Smooth muscle cell (in vitro differentiated cells): ENCODE measurements at regions not wholly inside any gene's neighbourhood (a gene's known extent, or its start where the extent isn't known, plus 50 kb on each side); places are given as distances from the start of the nearest gene placed in this dataset.
"Not testable (repeated sequence)": the region's sequence is repeated elsewhere in the genome, so short reads cannot be mapped to it uniquely, and the experiment has no call there.

Experiments
- DNase-seq: peaks from one replicate; lab custom pipeline; 2025; ENCODE audit not compliant: unreplicated experiment; lab: John Stamatoyannopoulos, UW
- H2AFZ ChIP-seq: fragments of 200-600 bp; sonication (generic); 2 replicates; pipeline ENCODE4 v1.6.0; 2016; ENCODE audit warnings: antibody characterized with exemption, low read depth, mild to moderate bottlenecking
- H3F3A ChIP-seq: fragments of 200-600 bp; sonication (generic); 2 replicates; pipeline ENCODE4 v1.6.0; 2017; ENCODE audit warnings: antibody characterized with exemption, low read depth
- H3K27ac ChIP-seq: fragments of 200-600 bp; sonication (generic); 2 replicates; pipeline ENCODE4 v1.5.1; 2016; ENCODE audit warnings: low read depth, mild to moderate bottlenecking
- H3K27me3 ChIP-seq: fragments of 200-600 bp; sonication (generic); 2 replicates; pipeline ENCODE4 v1.6.1; 2016; ENCODE audit warnings: low read depth, mild to moderate bottlenecking
- H3K36me3 ChIP-seq: fragments of 200-600 bp; sonication (generic); 2 replicates; pipeline ENCODE4 v1.5.1; 2016; ENCODE audit warnings: low read depth
- H3K4me1 ChIP-seq: fragments of 200-600 bp; sonication (generic); 2 replicates; pipeline ENCODE4 v1.5.1; 2016; ENCODE audit warnings: low read depth
- H3K4me2 ChIP-seq: fragments of 200-600 bp; sonication (generic); 2 replicates; pipeline ENCODE4 v1.6.0; 2016; ENCODE audit warnings: mild to moderate bottlenecking
- H3K4me3 ChIP-seq: fragments of 200-600 bp; sonication (generic); 2 replicates; pipeline ENCODE4 v1.5.1; 2016; ENCODE audit warnings: mild to moderate bottlenecking
- H3K79me2 ChIP-seq: fragments of 200-600 bp; sonication (generic); 2 replicates; pipeline ENCODE4 v1.6.0; 2016; ENCODE audit warnings: low read depth, mild to moderate bottlenecking
- H3K9ac ChIP-seq: fragments of 200-600 bp; sonication (generic); 2 replicates; pipeline ENCODE4 v1.6.0; 2016; ENCODE audit warnings: low read depth
- H3K9me3 ChIP-seq: fragments of 200-600 bp; sonication (generic); replicated peaks from 2 replicates; pipeline ENCODE4 v1.5.1; 2016; ENCODE audit warnings: low read depth
- H4K20me1 ChIP-seq: fragments of 200-600 bp; sonication (generic); 2 replicates; pipeline ENCODE4 v1.6.0; 2016; ENCODE audit warnings: low read depth
- WGBS: methylation state at CpG from one replicate; pipeline ENCODE4 v1.1.7; 2016; ENCODE audit warnings: low lambda C conversion rate; 5-methylcytosine and 5-hydroxymethylcytosine counted together
- TF ChIP-seq, protein P1 (sequence below): fragments of 200-600 bp; sonication (generic); IDR thresholded peaks from 2 replicates; pipeline ENCODE4 v1.5.1; 2017; ENCODE audit warnings: borderline replicate concordance, mild to moderate bottlenecking, antibody characterized with exemption; ENCODE audit not compliant: insufficient read depth, poor library complexity, severe bottlenecking

DNA sequence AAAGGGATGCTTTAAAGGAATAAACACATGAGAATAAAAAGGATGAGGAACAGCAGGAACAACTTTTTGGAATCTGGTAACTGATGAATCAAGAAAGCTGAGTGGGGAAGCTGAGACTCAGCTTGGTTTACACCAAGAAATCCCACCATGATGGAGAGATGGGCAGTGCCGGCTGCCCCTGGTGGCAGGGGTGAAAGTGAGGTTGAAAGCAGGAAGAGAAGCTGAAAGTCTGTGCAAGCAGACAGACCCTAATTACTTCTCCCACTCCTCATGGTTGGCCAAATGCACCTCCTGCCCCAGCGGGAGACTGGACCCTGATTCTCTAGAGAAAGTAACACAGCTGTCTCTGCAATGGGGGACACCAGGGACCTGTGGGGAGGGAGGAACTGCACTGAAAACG, 57.6 kb upstream of the NANOS1 start:
- 84% methylated on average over 3 of the region's 3 CpGs for WGBS

DNA sequence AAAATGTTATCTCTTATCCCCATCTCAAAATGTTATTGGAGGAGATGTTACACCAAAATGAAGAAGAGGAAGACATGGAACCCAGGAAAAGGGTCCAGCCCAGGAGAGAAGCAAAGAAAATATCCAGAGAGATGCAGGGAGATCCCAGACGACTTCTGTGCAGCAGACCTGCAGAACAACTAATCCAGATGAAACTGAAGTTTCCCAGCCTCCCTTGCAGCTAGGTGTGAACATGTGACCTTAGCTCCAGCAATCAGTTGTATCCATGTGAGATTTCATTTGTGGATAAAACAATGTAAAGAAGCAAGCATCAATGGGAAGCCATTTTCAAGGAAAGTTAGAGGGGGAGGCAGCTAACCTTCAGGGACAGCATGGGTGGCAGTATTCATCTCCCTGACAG, 55.8 kb upstream of the NANOS1 start:
- no peaks in the 10 kb centered on the region for H3K27me3 ChIP-seq
- TF ChIP-seq, protein P1, sequence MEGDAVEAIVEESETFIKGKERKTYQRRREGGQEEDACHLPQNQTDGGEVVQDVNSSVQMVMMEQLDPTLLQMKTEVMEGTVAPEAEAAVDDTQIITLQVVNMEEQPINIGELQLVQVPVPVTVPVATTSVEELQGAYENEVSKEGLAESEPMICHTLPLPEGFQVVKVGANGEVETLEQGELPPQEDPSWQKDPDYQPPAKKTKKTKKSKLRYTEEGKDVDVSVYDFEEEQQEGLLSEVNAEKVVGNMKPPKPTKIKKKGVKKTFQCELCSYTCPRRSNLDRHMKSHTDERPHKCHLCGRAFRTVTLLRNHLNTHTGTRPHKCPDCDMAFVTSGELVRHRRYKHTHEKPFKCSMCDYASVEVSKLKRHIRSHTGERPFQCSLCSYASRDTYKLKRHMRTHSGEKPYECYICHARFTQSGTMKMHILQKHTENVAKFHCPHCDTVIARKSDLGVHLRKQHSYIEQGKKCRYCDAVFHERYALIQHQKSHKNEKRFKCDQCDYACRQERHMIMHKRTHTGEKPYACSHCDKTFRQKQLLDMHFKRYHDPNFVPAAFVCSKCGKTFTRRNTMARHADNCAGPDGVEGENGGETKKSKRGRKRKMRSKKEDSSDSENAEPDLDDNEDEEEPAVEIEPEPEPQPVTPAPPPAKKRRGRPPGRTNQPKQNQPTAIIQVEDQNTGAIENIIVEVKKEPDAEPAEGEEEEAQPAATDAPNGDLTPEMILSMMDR = no peak
- WGBS = 72% methylated on average over 1 of the region's 1 CpG

More for the DNA sequence above, 57.6 kb upstream of the NANOS1 start:
- Histone ChIP-seq H3K9me3 (peaks cover 4% of the 10 kb centered on the region), H3K27me3 (no peaks in the 10 kb centered on the region), H3K9ac (no peak overlapping the region), H3K4me1 (no peaks in the 10 kb centered on the region), H4K20me1 (no peaks in the 10 kb centered on the region), H2AFZ (no peak overlapping the region), H3K4me3 (no peak overlapping the region), H3K4me2 (no peak overlapping the region), H3F3A (no peaks in the 10 kb centered on the region), H3K79me2 (no peaks in the 10 kb centered on the region), H3K36me3 (no peaks in the 10 kb centered on the region), H3K27ac (no peak overlapping the region)
- DNase-seq = no peak
- TF ChIP-seq, protein P1 = no peak

DNA sequence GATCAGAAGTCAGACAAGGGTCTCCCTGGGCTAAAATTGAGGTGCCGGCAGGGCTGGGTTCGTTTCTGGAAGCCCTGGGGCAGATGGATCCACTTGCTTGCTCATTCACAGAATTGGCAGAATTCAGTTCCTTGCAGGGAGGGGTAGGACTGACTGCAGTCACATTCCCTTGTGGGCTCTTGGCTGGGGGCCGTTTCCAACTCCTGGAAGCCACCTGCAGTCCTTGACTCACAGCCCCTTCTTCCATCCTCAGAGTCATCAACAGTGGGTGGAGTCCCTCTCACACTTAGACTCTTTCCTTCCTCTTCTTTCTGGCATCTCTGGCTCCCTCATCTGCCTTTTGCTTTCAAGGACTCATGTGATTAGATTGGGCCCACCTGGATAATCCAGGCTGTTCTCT, 54.6 kb upstream of the NANOS1 start:
- TF ChIP-seq, protein P1 = no peak
- Histone ChIP-seq H2AFZ (no peak overlapping the region), H3K4me3 (no peak overlapping the region), H4K20me1 (no peaks in the 10 kb centered on the region), H3K4me2 (no peak overlapping the region), H3K9ac (no peak overlapping the region), H3K36me3 (no peaks in the 10 kb centered on the region), H3K79me2 (no peaks in the 10 kb centered on the region), H3K27ac (no peak overlapping the region), H3K27me3 (no peaks in the 10 kb centered on the region), H3K9me3 (peaks cover 4% of the 10 kb centered on the region), H3F3A (no peaks in the 10 kb centered on the region), H3K4me1 (no peaks in the 10 kb centered on the region)
- DNase-seq = no peak
- WGBS = 92% methylated on average over 3 of the region's 3 CpGs

More for the DNA sequence above, 55.8 kb upstream of the NANOS1 start:
- no peaks in the 10 kb centered on the region for H4K20me1 ChIP-seq
- H3K4me1 ChIP-seq = no peaks in the 10 kb centered on the region
- peaks cover 4% of the 10 kb centered on the region for H3K9me3 ChIP-seq
- no peak overlapping the region for H3K27ac ChIP-seq
- H2AFZ ChIP-seq = no peak overlapping the region
- no peak overlapping the region for H3K9ac ChIP-seq
- H3K4me3 ChIP-seq = no peak overlapping the region
- no peaks in the 10 kb centered on the region for H3K79me2 ChIP-seq
- H3K36me3 ChIP-seq = no peaks in the 10 kb centered on the region
- H3F3A ChIP-seq = no peaks in the 10 kb centered on the region
- H3K4me2 ChIP-seq = no peak overlapping the region
- DNase-seq = no peak

DNA sequence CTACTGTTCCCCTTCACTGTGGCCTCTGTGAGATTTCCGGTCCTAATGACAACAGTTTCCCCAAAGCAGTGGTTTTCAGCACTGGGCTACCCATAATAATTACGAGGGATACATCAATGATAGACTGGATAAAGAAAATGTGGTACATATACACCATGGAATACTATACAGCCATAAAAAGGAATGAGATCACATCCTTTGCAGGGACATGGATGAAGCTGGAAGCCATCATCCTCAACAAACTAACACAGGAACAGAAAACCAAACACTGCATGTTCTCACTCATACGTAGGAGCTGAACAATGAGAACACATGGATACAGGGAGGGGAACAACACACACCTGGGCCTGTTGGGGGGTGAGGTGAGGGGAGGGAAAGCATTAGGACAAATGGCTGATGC, 53.3 kb upstream of the NANOS1 start:
- not testable (repeated sequence) for H3K79me2 ChIP-seq, DNase-seq, H3K4me2 ChIP-seq, H3K27ac ChIP-seq, H3K4me1 ChIP-seq, H3K9me3 ChIP-seq, H3K36me3 ChIP-seq, H3F3A ChIP-seq, H3K27me3 ChIP-seq, H4K20me1 ChIP-seq, H3K9ac ChIP-seq, H3K4me3 ChIP-seq, H2AFZ ChIP-seq
- 91% methylated on average over 3 of the region's 3 CpGs for WGBS
